ENCODE measurements at regions not wholly inside any gene's neighbourhood (a gene's known extent, or its start where the extent isn't known, plus 50 kb on each side); places are given as distances from the start of the nearest gene placed in this dataset.

- TF ChIP-seq CTCF (IDR thresholded peaks at IDR 0.05; ENCODE audit: low read depth, low read length) = no peak
- no peak for TF ChIP-seq EZH2phosphoT487 (IDR thresholded peaks at IDR 0.05; ENCODE audit: low read depth)
Measured at GRCh38 chr12:91825999-91826398, 319.6 kb downstream of the BTG1 start.

All from OCI-LY3 (cell line).